Colon (tissue), 2 donors: ENCODE measurements at regions not wholly inside any gene's neighbourhood (a gene's known extent, or its start where the extent isn't known, plus 50 kb on each side); places are given as distances from the start of the nearest gene placed in this dataset.
"Not testable (repeated sequence)": the region's sequence is repeated elsewhere in the genome, so short reads cannot be mapped to it uniquely, and the experiment has no call there.

Experiments used
- FAIRE-seq: peaks from 2 replicates; lab custom pipeline; 2012; peaks lifted over from hg19 to GRCh38; lab: Jason Lieb, UNC
- donor health status: control.
- donor health status: control.

DNA sequence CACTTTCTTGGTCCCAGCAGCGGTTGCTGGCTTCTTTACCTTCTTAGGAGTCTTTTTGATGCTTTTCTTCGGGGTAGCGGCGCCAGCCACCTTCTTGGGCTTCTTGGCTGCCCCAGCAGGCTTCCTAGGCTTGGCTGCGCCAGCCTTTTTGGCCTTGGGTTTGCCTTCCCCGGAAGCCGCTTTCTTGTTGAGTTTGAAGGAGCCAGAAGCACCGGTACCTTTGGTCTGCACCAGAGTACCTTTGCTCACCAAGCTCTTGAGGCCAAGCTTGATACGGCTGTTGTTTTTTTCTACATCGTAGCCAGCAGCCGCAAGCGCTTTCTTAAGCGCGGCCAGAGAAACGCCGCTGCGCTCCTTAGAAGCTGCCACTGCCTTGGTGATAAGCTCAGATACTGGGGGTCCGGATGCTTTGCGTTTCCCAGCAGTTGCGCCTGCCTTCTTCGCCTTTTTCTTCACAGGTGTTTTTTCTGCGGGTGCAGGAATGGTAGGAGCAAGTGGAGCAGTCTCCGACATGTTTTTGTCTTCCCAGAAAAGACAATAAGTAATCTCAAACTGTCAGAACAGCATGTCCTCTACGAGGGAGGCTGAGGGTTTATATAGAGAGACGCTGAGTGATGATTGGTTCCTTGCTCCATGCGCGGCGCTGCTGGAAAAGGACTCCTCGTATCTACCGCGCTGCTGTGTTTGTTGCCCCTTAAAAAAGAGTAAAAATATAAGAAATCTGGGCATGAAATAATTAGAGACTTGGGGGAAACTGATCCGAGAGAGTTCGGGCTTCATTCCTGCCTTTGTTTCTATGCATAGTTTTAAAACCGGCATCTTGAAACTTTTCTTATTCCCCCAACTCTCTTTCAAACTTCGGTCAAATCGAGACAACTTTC lies 130.3 kb upstream of the BTN3A2 start:
- no peak for FAIRE-seq

DNA sequence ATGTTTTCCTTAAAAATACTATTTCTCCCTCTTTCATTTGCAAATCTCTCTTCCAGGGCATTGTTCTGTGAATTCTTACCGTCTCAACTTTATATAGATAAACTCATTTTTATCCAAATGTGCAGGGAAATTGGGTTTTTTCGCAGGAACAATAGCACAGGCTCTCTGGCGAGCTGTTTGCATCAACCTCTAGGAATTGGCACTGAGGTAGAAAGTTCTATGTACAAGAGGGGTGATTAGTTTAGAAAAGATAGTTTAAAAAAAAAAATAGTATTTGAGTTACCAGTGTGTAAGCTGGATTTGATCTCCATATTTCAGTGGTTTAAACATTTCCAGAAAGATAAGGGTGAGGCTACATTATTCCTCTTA lies 129.7 kb upstream of the BTN3A2 start:
- FAIRE-seq, result no peak

DNA sequence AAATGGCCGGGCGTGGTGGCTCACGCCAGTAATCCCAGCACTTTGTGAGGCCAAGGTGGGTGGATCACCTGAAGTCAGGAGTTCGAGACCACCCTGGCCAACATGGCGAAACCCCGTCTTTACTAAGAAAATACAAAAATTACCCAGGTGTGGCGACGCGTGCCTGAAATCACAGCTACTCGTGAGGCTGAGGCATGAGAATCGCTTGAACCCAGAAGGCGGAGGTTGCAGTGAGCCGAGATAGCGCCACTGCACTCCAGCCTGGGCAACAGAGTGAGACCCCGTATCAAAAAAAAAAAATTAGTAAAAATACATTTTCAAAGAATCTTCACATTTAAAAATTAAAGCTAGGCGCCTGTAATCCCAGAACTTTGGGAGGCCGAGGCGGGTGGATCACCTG lies 125.6 kb upstream of the BTN3A2 start:
- not testable (repeated sequence) for FAIRE-seq

DNA sequence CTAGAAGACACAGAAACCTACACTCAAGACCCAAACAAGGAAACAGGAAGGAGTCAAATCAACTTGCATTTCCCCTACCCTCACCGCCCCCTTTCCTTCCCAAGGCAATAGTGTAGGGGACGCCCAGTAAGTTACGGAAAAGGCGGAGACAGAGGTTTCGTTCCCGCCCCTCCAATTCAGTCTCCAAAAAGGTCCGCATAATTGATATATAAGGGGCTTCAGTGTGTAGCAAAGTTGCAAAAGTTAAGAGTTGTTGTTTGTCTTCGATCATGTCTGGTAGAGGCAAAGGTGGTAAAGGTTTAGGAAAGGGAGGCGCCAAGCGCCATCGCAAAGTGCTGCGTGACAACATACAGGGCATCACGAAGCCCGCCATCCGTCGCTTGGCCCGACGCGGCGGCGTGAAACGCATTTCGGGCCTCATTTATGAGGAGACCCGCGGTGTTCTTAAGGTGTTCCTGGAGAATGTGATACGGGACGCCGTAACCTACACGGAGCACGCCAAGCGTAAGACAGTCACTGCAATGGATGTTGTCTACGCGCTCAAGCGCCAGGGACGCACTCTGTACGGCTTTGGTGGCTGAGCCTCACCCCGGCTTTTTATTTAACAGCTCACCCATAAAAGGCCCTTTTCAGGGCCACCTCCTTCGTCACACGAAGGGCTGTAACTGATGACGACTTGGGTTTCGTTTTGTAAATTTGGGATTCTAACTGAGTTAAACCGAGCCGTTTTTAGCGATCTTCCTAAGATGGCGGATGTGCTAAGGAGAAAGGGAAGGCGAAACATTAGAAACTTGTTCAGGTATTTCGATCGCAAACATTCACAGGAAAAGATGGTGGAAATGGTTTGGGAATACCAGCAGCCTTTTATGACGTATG lies 124.6 kb upstream of the BTN3A2 start:
- no peak for FAIRE-seq

DNA sequence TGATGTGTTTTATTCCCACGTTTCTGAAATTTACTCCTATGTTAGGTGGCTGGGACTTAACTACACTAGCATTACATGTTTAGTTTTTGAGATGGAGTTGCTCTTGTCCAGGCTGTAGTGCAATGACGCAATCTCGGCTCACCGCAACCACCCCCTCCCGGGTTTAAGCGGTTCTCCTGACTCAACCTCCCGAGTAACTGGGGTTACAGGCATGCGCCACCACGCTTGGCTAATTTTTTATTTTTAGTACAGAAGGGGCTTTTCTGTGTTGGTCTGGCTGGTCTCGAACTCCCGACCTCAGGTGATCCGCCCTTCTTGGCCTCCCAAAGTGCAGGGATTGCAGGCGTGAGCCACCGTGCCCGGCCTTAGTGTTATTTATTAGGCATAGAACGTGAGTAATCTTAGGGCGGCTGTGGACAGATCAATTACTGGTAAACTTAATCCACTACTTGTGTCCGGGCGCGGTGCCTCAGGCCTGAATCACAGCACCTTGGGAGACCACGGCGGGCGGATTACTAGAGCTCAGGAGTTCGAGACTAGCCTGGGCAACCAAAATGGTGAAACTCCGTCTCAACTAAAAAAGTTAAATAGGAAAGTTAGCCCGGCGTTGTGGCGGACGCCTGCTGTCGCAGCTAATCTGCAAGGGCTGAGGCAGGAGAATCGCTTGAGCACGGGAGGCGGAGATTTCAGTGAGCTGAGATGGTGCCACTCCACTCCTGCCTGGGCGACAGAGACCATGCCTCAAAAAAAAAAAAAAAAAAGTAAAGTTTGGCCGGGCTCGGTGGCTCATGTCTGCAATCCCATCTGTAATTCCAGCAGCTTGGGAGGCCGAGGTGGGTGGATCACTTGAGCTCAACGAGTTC lies 123.7 kb upstream of the BTN3A2 start:
- FAIRE-seq, result no peak

DNA sequence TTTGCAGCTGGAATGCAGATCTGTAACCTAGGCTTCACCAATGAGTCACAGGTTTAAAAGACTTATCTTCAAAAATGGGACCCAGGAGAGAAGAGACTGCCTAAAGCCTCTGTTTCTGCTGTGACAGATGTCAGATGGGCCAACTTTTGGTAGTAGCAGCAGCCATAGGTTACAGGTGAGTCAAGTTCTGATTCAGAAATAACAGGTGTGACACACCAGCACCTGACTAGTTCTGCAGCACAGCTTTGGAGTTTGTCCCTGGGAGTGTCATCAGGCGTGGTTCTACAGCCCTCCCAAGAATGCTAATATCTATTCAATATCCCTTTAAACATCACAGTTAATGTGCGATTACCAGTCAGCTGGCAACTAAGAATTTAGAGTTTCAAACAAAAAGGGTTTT lies 121.9 kb upstream of the BTN3A2 start:
- no peak for FAIRE-seq

DNA sequence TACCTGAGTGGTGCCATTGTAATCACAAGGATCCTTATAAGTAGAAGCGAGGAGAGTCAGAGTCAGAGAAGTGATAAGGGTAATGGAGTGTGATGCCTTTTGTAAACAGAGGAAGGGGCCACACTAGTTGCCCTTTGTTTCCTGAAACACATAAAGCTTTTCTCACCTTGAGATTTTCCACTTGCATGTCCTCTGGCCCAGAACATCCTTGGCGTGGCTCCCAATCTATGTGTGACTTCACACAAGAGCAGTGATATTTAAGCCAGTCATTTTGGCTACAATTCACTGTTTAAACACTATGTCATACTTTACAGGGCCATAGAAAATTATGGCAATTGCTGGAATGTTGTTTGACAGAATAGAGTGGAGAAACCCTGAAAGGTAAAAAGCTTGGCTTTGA lies 121.2 kb upstream of the BTN3A2 start:
- no peak for FAIRE-seq

DNA sequence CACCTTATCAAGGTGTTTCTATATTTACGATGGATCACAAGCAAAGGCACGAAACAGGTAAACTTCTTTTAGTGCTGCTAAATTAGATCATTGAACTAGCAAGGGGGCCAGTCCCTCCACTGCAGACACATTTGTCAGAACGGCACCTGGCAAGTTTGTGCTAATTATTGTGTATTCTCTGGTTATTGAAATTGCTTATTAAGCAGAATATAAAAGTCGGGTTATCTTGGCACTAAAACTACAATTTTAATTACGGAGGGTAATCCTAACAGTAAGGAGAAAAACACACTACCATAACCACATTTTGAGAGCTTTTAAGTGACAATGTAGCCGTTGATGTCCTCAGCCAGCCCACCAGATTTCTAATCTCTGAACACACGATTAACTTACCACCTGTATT lies 118.9 kb upstream of the BTN3A2 start:
- FAIRE-seq, result no peak

DNA sequence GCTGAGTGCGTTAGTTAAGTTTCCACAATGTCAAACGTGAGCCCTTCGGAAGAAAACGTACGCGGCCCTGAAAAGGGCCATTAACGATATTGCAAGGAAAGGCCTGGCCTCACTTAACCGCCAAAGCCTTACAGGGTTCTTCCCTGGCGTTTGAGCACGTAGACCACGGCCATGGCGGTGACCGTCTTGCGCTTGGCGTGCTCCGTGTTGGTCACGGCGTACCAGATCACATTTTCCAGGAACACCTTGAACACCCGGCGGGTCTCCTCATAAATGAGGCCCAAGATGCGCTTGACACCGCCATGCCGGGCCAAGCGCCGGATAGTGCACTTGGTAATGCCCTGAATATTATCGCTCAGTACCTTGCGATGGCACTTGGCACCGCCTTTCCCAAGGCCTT lies 118.4 kb upstream of the BTN3A2 start:
- no peak for FAIRE-seq

DNA sequence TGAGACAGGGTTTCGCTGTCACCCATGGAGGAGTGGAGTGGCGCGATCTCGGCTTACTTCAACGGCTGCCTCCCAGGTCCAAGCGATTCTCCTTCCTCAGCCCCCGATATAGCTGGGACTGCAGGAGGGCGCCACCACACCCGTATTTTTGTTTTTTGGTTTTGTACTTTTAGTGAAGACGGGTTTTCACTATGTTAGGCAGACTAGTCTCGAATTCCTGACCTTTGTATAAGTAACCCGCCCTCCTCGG lies 115.4 kb upstream of the BTN3A2 start:
- FAIRE-seq, result no peak

DNA sequence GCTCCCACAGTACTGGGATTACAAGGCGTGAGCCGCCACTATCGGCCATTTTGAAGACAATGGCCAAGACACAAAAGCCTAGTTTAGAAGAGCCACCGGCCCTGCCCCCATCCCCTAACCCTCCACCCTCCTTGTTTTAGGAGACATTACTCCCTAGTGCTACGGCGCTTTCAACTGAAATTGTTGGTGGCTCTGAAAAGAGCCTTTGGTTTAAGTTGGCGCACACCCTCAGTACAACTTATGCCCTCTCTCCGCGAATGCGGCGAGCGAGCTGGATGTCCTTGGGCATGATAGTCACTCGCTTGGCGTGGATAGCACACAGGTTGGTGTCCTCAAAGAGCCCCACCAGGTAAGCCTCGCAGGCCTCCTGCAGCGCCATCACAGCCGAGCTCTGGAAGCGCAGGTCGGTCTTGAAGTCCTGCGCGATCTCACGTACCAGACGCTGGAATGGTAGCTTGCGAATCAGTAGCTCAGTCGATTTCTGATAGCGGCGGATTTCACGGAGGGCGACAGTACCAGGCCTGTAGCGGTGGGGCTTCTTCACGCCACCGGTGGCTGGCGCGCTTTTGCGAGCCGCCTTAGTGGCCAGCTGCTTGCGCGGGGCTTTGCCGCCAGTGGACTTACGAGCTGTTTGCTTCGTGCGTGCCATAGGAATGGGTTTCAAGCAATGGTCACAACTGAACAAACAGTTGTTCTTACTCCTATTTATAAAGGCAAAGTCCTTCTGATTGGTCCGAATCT lies 114.9 kb upstream of the BTN3A2 start:
- FAIRE-seq, result no peak

DNA sequence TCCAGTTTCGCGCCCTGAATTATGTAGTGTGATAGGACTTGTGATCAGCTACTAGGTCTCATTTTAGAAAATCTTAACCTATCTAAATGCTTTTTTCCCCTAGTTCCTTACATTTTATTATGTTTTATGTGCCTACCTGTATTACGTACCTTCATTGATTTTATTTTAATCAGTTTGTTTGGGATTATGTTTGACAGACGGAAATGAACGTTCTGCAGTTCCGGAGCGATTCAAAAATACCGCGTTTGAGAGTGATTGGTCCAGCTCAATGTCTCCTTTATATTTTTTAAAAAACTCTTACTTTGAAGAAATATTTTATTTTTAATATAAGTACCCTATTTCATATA lies 114.3 kb upstream of the BTN3A2 start:
- FAIRE-seq, result peak; percentile 18

DNA sequence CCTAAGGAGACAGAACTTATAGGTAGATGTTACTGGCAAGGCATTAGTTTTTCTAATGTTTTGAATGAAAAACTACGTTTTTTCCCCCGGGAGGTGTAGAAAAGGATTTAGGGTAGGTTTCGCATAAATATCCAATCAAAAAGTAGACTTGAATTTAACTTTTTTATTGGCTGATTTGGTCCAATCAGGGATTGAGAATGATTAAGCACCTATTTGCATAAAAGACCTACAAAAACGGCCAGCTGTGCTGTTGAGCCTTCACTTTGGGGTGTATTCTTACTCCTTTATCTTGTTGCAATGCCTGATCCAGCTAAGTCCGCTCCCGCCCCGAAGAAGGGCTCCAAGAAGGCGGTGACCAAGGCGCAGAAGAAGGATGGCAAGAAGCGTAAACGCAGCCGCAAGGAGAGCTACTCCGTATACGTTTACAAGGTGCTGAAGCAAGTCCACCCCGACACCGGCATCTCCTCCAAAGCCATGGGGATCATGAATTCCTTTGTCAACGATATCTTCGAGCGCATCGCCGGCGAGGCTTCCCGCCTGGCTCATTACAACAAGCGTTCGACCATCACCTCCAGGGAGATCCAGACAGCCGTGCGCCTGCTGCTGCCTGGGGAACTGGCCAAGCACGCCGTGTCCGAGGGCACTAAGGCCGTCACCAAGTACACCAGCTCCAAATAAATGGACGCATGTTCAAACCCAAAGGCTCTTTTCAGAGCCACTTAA lies 113.5 kb upstream of the BTN3A2 start:
- FAIRE-seq, result no peak

DNA sequence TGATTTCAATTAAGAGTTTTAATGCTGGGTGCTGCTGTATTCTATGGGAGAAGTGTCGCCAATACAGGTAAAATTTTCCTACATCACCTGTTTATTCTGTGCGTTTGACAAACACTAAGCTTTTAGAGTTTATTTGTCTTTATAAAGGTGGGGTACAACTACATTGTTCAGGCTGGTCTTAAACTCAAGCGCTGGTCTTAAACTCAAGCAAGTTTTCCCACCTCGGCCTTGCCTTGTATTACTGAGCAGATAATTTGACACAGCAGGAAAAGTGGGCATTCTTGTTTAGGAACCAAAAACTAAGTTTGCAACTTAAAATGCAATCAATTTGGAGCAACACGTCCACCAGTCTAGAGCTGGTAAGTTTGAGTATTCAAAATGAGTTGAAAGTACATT lies 112.9 kb upstream of the BTN3A2 start:
- FAIRE-seq, result no peak

DNA sequence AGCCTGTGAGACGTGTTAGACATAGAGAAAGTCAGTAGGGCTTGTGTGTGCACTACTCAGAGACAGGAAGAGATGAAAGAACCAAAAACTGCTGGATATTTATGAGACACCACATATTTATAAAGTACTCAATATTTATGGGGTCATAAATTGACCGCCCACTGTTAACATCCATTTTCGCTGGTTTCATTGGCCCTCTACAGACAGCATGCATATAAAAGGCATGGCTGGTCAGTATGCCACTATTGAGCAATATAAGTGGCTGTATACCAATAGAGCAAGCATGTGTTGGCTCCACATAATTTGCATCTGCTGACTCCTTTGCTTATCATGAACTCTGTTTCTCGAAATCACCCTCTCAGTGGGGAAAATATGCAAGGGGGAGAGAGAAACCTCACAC lies 110.3 kb upstream of the BTN3A2 start:
- FAIRE-seq, result no peak

DNA sequence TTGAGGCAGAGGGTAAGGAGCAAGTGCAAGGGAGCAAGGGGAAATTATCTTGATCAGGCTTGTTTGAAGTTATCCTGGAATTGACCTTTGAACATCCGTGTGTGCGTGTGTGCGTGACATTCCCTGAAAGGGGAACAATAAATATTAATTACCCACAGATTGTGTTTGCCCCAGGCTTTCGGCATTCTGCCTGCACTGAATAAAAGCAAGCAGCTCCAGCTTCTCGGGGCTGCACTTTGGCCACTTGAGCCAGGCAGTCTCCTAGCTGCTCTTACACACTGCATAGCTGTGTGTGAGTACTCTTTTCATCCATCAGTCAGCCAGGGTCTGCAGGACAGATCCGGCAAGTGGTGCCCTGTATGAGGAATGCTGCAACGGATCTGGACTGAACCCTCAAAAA lies 107.7 kb upstream of the BTN3A2 start:
- no peak for FAIRE-seq

DNA sequence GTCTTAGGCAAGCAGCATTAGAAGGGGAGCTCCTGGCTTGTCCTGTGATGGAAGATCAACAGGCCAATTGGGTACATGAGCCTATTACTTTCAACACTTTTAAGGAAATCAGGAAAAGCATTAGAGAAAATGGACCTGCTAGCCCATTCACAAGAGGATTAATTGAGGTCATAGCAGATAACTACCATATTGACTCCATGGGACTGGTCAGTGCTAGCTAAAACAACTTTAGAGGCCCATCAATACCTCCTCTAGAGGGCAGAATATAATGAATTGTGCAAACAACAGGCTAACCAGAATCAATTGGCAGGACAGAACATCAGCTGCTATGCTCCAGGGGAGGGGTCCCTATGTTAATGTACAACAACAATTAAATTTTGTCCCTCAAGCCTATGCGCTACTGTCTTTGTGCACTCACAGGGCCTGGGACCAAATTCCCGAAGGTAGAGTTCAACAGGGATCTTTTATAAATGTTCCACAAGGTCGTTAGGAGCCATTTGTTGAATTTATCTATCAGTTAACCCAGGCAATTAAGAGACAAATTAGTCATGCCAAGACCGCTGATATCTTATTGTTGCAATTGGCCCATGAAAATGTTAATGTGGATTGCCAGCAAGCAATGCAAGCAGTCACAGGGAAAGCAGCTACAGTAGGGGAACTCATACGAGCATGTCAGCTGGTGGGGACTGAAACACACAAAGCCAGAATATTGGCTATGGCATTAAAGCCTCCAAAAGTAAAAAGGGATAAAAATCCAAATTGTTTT lies 106.6 kb upstream of the BTN3A2 start:
- no peak for FAIRE-seq

DNA sequence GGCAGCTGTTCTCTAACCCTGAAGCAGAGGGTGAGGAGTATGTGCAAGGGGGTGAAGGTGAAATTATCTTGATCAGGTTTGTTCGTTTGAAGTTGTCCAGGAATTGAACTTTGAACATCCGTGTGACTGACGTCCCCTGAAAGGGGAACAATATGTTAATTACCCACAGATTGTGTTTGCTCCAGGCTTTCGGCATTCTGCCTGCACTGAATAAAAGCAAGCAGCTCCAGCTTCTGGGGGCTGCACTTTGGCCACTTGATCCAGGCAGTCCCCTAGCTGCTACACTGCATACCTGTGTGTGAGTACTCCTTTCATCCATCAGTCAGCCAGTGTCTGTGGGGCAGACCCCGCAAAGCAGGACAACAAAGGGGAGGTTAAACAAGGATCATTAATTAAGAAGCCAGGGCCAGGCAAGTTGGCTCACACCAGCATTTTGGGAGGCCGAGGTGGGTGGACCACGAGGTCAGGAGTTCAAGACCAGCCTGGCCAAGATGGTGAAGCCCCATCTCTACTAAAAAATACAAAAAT lies 104.8 kb upstream of the BTN3A2 start:
- FAIRE-seq, result no peak

DNA sequence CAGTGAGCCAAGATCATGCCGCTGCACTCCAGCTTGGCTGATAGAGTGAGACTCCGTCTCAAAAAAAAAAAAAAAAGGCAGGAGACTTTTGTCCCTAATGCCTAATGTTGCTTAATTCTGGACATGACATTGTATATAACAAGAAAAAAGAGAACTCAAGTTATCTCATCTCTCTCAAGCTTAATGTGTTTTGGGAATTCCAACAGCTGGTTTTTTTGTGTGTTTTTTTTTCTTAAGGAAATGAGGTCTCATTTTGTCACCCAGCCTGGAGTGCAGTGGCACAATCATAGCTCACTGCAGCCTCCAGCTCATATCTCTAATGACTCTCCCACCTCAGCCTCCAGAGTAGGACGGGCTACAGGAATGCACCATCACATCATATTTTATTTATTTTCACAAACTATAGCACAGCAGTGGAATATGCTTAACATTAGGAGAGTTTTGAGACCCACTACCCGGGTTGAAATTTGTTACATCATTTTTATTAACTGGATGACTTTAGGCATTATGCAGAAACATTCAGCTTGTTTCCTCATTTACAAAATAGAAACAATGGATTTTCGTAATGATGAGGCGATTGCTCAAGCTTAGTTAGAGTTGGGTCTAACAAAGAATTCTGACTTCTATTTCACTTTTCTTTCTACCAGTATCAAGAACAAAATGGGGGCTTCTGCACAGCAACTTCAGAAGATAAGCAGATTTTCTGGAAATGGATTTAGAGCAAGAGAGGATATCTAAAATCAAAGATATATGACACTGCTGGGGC lies 104.1 kb upstream of the BTN3A2 start:
- FAIRE-seq, result no peak

DNA sequence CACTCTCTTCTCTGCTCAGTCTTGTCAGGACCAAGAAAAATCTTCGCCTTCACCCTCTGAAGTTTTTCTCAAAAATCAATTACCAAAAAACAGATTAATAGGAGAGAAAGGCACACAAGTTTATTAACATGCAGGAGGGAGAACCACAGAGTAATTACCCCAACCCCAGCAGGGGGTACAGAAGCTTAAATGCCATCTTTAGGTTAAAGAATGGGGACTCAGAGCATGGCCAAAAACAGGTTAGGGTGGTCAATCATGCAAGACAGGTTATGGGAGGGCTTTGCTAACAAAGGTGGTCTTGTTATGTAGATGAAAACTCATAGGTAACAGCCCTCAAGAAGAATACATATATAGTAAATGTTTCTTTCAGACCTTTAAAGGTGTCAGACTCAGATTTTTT lies 100.5 kb upstream of the BTN3A2 start:
- FAIRE-seq, result no peak
